Cerebellar nuclear complex (tissue), 1 donor: ENCODE measurements at regions not wholly inside any gene's neighbourhood (a gene's known extent, or its start where the extent isn't known, plus 50 kb on each side); places are given as distances from the start of the nearest gene placed in this dataset.

Source experiments
- DNase-seq, 2 experiments: peaks; one replicate each; lab custom pipeline; 2025; lab: John Stamatoyannopoulos, UW

- no peak for DNase-seq
These were observed 322.7 kb downstream of the BLID start for GRCh38 chr11:121793291-121793690.

- DNase-seq, result no peak
These were observed 323.8 kb downstream of the BLID start for GRCh38 chr11:121792185-121792584.

- no peak for DNase-seq
These were observed 325.6 kb downstream of the BLID start for GRCh38 chr11:121790430-121790829.

GRCh38 chr11:121780971-121781370 lies 328.2 kb upstream of the SORL1-AS1 start:
- DNase-seq, result no peak

GRCh38 chr11:121777056-121777455 lies 324.3 kb upstream of the SORL1-AS1 start:
- DNase-seq, result no peak

GRCh38 chr11:121775276-121775675 lies 322.5 kb upstream of the SORL1-AS1 start:
- DNase-seq, result no peak

- no peak for DNase-seq
These were observed 320.3 kb upstream of the SORL1-AS1 start for GRCh38 chr11:121773076-121773475.

- no peak for DNase-seq
These were observed 318.3 kb upstream of the SORL1-AS1 start for GRCh38 chr11:121770939-121771595.

- no peak for DNase-seq
These were observed 316.4 kb upstream of the SORL1-AS1 start for GRCh38 chr11:121769191-121769590.

GRCh38 chr11:121767433-121767832 lies 314.7 kb upstream of the SORL1-AS1 start:
- DNase-seq, result no peak

- DNase-seq, result no peak
These were observed 314.2 kb upstream of the SORL1-AS1 start for GRCh38 chr11:121766991-121767390.

GRCh38 chr11:121766166-121766565 lies 313.4 kb upstream of the SORL1-AS1 start:
- no peak for DNase-seq

GRCh38 chr11:121763526-121763925 lies 310.8 kb upstream of the SORL1-AS1 start:
- DNase-seq, result no peak

GRCh38 chr11:121762820-121763219 lies 310.1 kb upstream of the SORL1-AS1 start:
- DNase-seq, result no peak

- DNase-seq, result no peak
These were observed 308.4 kb upstream of the SORL1-AS1 start for GRCh38 chr11:121761186-121761585.

- no peak for DNase-seq
These were observed 304.8 kb upstream of the SORL1-AS1 start for GRCh38 chr11:121757480-121758125.

GRCh38 chr11:121755906-121756305 lies 303.1 kb upstream of the SORL1-AS1 start:
- no peak for DNase-seq

- no peak for DNase-seq
These were observed 302.4 kb upstream of the SORL1-AS1 start for GRCh38 chr11:121755191-121755590.

- DNase-seq, result no peak
These were observed 301.8 kb upstream of the SORL1-AS1 start for GRCh38 chr11:121754598-121754997.

GRCh38 chr11:121749691-121750090 lies 296.9 kb upstream of the SORL1-AS1 start:
- no peak for DNase-seq

GRCh38 chr11:121748068-121748467 lies 295.3 kb upstream of the SORL1-AS1 start:
- DNase-seq, result no peak

- no peak for DNase-seq
These were observed 290.5 kb upstream of the SORL1-AS1 start for GRCh38 chr11:121743285-121743684.

- no peak for DNase-seq
These were observed 289.1 kb upstream of the SORL1-AS1 start for GRCh38 chr11:121741761-121742361.
